Limb (tissue), 2 donors: ENCODE measurements at regions not wholly inside any gene's neighbourhood (a gene's known extent, or its start where the extent isn't known, plus 50 kb on each side); places are given as distances from the start of the nearest gene placed in this dataset.

Experiments used
- DNase-seq, 2 donors: peaks; one replicate each; pipeline ENCODE4 v3.0.0-alpha.2; 2016; ENCODE audit errors: extremely low spot score in 2 of 2

DNA sequence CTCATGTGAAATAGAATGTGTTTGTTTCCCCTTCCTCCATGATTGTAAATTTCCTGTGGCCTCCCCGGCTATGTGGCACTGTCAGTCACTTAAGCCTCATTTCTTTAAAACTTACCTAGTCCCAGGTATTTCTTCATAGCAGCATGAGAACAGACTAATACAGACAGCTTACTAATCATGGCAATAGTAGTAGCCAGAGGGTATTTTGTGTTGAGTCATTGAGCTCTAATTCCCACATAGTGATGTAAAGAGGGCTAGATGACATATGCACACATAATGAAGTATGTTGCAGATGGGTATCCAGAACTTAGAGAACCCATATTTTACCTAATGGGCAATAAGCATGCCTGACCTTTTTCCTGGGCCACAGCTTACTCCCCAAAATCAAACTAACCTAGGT, 1197.2 kb downstream of the PCDH7 start:
- no peak for DNase-seq

DNA sequence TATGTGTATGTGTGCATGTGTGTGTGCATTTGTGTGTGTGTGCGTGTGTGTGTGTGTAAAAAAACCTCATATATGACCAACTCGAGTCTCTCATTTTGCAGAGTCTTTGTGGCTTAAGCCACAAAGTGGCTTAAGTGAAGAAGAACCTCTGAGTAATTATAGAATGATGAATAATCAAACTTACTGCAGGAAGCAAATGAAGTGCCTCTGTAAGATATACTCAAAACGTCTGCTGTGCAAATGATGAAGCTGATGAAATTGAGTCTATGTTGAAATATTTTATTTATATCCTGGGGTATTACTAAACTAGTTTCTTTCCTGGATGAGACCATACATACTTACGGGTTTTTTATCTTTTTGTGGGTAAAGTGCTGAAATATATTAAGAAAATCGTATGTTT, 1198.7 kb downstream of the PCDH7 start:
- no peak for DNase-seq

- no peak for DNase-seq
Observed at GRCh38 chr4:31923634-31924033, 1203.5 kb downstream of the PCDH7 start.

GRCh38 chr4:31929676-31930345, 1209.6 kb downstream of the PCDH7 start:
- DNase-seq: no peak

DNA sequence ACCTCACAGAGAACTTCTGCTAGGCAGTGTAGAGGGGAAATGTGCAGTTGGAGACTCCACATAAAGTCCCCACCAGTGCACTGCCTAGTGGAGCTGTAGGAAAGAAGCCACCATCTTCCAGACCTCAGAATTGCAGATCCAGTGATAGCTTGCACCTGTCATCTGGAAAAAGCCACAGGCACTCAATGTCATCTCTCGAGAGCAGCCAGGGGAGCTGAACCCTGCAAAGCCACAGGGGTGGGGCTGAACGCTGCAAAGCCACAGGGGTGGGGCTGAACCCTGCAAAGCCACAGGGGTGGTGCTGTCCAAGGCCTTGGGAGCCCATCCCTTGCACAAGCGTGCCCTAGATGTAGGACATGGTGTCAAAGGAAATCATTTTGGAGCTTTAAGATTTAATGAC, 1226.3 kb downstream of the PCDH7 start:
- DNase-seq: no peak

DNA sequence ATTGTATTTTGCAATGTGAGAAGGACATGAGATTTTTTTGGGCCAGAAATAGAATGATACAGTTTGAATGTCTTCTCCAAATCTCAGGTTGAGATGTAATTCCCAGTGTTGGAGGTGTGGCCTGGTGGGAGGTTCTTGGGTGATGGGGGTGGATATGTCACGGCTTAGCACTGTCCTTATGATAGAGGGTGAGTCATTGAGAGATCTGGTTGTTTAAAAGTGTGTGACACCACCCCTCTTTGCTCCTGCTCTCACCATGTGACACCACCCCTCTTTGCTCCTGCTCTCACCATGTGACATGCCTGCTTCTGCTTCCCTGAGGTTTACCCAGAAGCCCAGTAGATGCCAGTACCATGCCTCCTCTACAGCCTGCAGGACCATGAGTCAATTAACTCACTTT, 1226.9 kb downstream of the PCDH7 start:
- no peak for DNase-seq

DNA sequence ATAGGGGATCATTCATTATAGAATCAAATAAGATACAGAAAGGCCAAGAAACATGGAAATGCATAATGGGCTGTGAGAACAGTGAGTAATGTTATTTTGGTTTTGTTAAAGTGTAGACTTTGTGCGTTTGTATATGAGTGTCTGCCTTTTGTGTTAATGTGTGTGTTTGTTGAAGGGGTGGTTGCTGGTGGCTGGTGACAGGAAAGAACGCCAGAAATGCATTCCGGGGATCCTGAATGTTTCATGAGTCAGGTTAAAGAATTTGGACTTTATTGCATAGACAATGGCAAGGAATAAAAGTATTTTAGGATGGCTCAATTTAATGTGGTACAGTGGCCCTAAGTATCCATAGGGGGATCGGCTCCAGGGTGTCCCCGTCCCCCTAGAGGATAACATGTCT, 1228.9 kb downstream of the PCDH7 start:
- DNase-seq: no peak

DNA sequence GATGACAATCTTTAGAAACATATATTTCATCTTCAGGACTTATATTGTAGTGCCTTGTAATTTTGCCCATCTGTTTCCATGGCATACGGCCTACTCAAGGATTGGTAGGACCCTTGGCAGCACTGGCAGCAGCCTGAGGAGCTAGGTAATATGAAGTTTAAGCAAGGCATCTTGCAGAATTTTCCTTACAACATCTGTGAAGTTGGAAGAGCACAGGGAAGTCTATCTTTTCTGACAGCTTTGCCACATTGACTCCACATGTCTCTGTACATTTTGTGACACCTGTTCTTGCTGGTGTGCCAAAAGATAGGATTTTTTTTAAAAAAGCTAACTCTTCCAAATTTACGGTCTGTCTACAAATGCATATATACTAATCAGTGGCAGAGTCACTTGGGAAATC, 1235.2 kb downstream of the PCDH7 start:
- no peak for DNase-seq

- no peak for DNase-seq
Observed at GRCh38 chr4:31959972-31960371, 1239.8 kb downstream of the PCDH7 start.

- no peak for DNase-seq
Observed at GRCh38 chr4:31964685-31965084, 1244.5 kb downstream of the PCDH7 start.

DNA sequence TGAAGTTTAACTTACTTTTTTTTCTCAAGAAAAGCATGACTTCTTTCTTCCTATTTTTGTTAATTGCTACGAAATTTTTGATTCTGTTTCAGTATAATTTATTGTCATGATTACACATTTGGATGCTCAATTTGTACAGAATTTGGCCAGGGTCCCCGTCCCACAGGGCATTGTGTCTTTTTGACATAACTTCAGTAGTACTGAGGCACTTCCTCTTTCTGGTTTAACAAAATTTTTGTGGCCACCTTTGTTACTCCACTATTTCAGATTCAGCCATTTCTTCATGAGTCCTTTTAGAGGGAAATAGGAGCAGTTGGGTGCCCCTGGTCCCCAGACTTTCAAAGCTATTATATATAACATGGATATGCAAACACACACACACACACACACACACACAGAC, 1248.7 kb downstream of the PCDH7 start:
- DNase-seq: no peak

DNA sequence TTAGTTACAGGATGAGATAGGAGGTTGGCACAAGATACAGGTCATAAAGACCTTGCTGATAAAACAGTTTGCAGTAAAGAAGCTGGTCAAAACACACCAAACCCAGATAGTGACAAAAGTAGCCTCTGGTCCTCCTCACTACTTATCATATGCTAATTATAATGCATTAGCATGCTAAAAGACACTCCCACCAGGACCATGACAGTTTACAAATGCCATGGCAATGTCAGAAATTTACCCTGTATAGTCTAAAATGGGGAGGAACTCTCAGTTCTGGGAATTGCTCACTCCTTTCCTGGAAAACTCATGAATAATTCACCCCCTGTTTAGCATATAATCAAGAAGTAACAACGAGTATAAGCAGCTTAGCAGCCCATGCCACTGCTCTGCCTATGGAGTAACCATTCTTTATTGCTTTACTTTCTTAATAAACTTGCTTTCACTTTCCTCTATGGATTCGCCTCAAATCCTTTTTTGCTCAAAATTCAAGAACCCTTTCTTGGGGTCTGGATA, 1254.4 kb downstream of the PCDH7 start:
- no peak for DNase-seq

DNA sequence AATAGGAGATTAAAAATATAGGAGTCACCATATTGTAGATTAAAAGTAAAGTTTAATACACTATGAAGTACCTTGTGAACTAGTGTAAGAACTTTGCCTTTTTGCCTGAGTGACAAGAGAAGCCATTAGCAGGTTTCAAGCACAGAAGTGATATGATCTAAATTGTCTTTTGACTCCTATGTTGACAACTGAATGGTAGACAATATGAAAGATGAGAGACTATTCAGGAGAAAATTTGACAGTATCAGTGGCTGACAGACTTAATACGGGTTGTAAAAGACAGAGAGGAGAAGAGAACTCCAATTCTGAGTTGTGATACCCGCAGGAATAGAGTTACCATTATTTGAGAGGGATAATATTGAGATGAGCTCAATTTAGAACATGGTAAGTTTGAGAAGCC, 1259.8 kb downstream of the PCDH7 start:
- DNase-seq: no peak

GRCh38 chr4:31983246-31983645, 1263.1 kb downstream of the PCDH7 start:
- DNase-seq: no peak

- DNase-seq: no peak
Observed at GRCh38 chr4:31983677-31984076, 1263.5 kb downstream of the PCDH7 start.

DNA sequence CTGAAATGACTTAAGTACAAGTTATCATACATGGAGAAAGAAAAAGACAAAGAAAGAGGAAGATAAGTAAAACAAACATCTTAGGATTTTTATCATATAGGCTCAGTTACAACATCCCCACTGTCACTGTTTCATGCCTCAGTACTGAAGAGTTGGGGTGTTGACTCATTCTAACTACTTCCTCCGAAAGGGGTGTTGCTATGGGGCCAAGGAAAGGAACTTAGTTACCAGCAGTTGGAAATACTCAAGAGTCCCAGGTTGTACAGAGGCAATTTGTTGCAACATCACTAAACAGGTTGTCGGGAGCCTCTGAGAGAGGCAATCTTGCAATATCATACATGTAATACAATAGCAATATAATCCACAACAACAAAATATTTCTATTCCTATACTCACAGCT, 1264.7 kb downstream of the PCDH7 start:
- no peak for DNase-seq

DNA sequence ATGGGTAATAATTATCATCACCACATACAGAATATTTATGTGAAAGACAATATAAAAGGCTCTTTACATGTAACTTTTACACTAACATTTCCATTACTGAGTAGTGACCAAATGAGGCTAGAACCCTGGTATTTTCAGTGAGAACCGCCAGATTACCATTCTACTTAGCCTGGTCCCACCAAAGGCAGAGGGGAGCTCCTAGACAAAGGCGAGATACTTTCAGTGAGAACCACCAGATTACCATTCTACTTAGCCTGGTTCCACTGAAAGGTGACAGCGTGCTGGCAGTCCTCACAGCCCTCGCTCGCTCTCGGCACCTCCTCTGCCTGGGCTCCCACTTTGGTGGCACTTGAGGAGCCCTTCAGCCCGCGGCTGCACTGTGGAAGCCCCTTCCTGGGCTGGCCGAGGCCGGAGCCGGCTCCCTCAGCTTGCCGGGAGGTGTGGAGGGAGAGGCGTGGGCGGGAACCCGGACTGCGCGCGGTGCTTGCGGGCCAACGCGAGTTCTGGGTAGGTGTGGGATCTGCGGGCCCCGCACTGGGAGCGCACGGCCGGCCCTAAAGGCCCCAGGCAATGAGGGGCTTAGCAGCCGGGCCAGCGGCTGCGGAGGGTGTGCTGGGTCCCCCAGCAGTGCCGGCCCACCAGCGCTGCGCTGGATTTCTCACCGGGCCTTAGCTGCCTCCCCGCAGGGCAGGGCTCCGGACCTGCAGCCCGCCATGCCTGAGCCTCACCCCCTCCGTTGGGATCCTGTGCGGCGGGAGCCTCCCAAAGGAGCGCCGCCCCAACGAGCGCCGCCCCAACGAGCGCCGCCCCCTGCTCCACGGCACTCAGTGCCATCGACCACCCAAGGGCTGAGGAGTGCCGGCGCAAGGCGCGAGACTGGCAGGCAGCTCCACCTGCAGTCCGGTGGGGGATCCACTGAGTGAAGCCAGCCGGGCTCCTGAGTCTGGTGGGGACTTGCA, 1276.1 kb downstream of the PCDH7 start:
- DNase-seq: peak in 1 of 2 donors; percentile 28

DNA sequence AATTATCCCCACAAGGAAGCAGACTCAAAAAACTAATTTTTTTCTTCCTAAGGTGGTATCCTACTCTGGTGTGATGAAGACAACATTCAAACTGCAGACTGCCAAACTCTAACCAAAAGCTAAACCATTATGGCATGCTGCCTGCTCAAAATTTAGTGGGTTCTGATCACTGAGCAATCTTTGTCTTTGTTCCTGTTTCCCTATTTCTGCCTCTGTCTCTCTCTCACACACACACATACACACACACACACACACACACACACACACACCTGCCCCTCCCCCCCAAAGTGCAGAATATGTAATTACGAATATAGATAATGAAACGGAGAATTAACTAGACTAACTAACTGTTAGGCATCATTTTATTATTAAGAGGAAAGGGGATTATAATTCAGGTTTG, 1278.6 kb downstream of the PCDH7 start:
- DNase-seq: no peak

GRCh38 chr4:31999848-32000247, 1279.7 kb downstream of the PCDH7 start:
- no peak for DNase-seq

GRCh38 chr4:32000846-32001488, 1280.8 kb downstream of the PCDH7 start:
- DNase-seq: no peak

GRCh38 chr4:32002037-32002747, 1282.0 kb downstream of the PCDH7 start:
- no peak for DNase-seq
